Subcutaneous abdominal adipose tissue (tissue), 5 donors: ENCODE measurements at regions not wholly inside any gene's neighbourhood (a gene's known extent, or its start where the extent isn't known, plus 50 kb on each side); places are given as distances from the start of the nearest gene placed in this dataset.

ENCODE experiments used
- H3K27ac ChIP-seq: one replicate; pipeline ENCODE4 v1.7.0; 2013; ENCODE audit warnings: low read depth, mild to moderate bottlenecking, inconsistent platforms, low read length, moderate library complexity
- H3K27me3 ChIP-seq, 5 donors: one replicate each; pipeline ENCODE4 v1.7.0; 2013; ENCODE audit warnings: low read length in 5 of 5, inconsistent platforms in 1 of 5; ENCODE audit not compliant: control insufficient read depth in 5 of 5, insufficient read depth in 4 of 5
- H3K36me3 ChIP-seq, 5 donors: one replicate each; pipeline ENCODE4 v1.7.0; 2013; ENCODE audit warnings: low read length in 5 of 5; ENCODE audit not compliant: control insufficient read depth in 5 of 5, insufficient read depth in 5 of 5
- H3K4me1 ChIP-seq, 5 donors: one replicate each; pipeline ENCODE4 v1.7.0; 2013; ENCODE audit warnings: low read length in 5 of 5, mild to moderate bottlenecking in 3 of 5, moderate library complexity in 1 of 5; ENCODE audit not compliant: control insufficient read depth in 5 of 5, insufficient read depth in 5 of 5
- H3K4me3 ChIP-seq, 5 donors: one replicate each; pipeline ENCODE4 v1.7.0; 2013; ENCODE audit warnings: low read length in 5 of 5, low read depth in 1 of 5
- H3K9ac ChIP-seq, 5 donors: one replicate each; pipeline ENCODE4 v1.7.0; 2013; ENCODE audit warnings: low read length in 5 of 5, mild to moderate bottlenecking in 4 of 5, moderate library complexity in 3 of 5
- H3K9me3 ChIP-seq, 5 donors: one replicate each; pipeline ENCODE4 v1.7.0; 2013; ENCODE audit warnings: low read length in 5 of 5; ENCODE audit not compliant: control insufficient read depth in 5 of 5
- donor health status: healthy.
- donor health status: healthy.
- donor health status: healthy.
- donor health status: healthy.
- donor health status: healthy.

DNA sequence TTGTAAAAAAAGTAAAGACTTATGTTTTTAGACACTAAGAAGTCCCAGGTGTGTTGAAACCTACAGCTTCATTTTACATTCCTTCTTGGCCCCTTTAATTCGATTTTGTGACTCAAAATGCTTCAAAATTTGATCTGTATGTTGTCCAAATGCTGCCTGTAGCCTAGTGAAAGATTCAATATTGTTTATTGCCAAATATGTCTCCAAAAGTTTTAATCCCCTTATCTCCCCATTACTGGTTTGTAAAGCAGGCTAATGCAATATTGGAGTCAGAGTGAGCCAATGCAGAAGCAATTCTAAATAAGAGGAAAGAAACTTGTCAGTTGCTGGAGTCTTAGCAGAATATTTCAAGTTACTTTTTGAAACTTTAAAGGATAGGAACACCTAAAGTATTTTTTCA, 287.0 kb upstream of the ZC3H15 start:
- H3K4me3 ChIP-seq: no peak overlapping the region
- H3K9ac ChIP-seq: no peak overlapping the region
- H3K27me3 ChIP-seq: no peaks in the 10 kb centered on the region
- no peaks in the 10 kb centered on the region for H3K4me1 ChIP-seq
- H3K27ac ChIP-seq: no peak overlapping the region
- H3K36me3 ChIP-seq: no peaks in the 10 kb centered on the region
- no peaks in the 10 kb centered on the region for H3K9me3 ChIP-seq

DNA sequence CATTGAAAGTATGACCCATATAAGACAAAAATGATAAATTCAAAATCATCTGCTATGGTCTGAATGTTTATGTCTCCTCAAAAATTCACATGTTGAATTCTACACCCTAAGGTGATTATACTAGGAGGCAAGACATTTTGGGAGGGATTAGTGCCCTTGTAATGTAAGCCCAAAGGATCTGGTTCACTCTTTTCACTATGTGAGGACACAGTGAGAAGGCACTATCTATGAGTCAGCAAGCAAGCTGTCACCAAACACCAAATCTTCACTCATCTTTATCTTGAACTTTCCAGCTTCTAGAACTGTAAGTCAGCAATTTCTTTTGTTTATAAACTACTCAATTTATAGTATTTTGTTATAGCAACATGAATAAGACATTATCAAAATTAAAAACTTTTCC, 284.7 kb upstream of the ZC3H15 start:
- Histone ChIP-seq H3K36me3 (no peaks in the 10 kb centered on the region), H3K27me3 (no peaks in the 10 kb centered on the region), H3K9me3 (no peaks in the 10 kb centered on the region), H3K27ac (no peak overlapping the region), H3K4me3 (no peak overlapping the region), H3K4me1 (no peaks in the 10 kb centered on the region), H3K9ac (no peak overlapping the region)

DNA sequence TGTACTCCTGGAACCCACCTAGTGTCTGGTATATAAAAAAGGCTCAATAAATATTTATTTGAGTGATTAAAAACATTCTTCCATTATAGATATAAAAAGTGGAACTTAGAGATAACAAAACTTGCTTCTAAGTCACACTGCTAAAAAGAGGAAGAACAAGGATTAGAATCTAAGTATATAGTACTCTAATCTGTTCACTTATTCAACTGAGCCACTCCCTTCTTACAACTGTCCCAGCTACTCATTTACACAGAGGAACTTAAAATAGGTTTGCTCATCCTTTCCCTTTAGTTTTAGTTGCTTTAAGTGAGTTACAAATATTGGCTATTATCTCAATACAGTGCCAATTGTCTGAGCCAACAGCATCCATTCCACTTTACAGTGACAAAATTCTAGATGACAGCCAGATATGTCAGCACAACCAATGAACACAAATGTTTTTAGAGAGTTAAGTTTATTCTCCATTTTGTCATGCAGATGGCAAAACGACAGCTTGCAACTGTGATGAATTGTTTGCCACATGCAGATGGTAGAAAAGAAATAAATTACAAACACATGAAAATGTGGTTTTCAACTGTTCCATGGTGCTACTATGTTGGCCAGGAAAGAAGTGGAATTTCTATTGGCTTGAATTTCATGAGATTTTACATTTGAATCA, 280.7 kb upstream of the ZC3H15 start:
- Histone ChIP-seq H3K4me1 (no peaks in the 10 kb centered on the region), H3K36me3 (no peaks in the 10 kb centered on the region), H3K9ac (no peak overlapping the region), H3K9me3 (no peaks in the 10 kb centered on the region), H3K4me3 (no peak overlapping the region), H3K27me3 (no peaks in the 10 kb centered on the region), H3K27ac (no peak overlapping the region)

DNA sequence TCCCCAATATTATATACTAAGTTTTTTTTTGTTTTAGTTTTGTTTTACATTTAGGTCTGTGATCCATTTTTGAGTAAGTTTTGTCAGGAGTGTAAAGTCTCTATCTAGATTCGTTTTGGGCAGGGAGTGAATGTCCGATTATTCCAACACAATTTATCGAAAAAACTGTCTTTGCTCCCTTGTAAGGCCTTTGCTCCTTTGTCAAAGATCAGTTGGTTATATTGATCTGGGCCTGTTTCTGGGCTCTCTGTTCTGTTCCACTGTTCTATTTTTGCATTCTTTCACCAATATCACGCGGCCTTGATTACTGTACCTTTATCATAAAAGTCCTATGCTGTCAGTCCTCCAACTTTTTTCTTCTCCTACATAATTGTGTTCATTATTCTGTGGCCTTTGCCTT, 276.5 kb upstream of the ZC3H15 start:
- Histone ChIP-seq H3K9ac (no peak overlapping the region), H3K36me3 (no peaks in the 10 kb centered on the region), H3K9me3 (no peaks in the 10 kb centered on the region), H3K27me3 (no peaks in the 10 kb centered on the region), H3K27ac (no peak overlapping the region), H3K4me3 (no peak overlapping the region), H3K4me1 (peaks cover 0 to 4% (median 0%) of the 10 kb centered on the region in 5 donors)

DNA sequence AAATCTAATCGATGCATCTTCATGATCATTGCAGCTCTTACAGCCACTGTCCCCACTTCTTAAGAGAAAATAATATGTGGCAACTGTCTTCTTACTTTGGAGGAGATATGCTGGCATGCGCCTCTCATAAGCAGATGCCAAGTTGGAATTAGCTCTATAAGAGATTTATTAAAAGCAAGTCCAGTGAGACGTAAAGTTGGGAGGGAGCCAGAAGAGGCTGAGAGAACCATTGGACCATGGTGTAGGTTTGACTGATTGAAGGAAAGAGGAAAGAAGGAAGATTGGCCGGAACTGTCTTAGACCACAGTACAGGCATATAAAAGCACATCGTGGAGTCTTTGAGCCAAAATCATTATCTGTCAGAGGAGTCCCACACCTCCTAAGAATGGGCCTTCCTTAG, 265.7 kb upstream of the ZC3H15 start:
- Histone ChIP-seq H3K9ac (no peak overlapping the region), H3K4me3 (no peak overlapping the region), H3K4me1 (no peaks in the 10 kb centered on the region), H3K27me3 (no peaks in the 10 kb centered on the region), H3K9me3 (peaks cover 0 to 9% (median 0%) of the 10 kb centered on the region in 5 donors), H3K27ac (no peak overlapping the region), H3K36me3 (no peaks in the 10 kb centered on the region)

DNA sequence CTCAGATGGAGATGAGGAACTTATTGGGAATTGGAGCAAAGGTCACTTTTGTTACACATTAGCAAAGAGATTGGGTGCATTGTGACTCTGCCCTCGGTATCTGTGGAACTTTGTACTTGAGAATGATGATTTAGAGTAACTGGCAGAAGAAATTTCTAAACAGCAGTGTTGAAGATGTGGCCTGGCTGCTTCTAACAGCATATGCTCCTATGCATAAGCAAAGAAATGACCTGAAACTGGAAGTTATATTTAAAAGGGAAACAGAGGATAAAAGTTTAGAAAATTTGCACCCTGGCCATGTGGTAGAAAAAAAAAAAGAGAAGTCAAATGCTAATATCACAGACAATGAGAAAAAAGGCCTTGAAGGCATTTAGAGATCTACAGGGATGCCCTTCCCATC, 256.8 kb upstream of the ZC3H15 start:
- peak overlapping the region in 4 of 5 donors; percentile 0 to 42 (median 26) for H3K4me3 ChIP-seq
- no peaks in the 10 kb centered on the region for H3K4me1 ChIP-seq
- no peak overlapping the region for H3K9ac ChIP-seq
- H3K9me3 ChIP-seq: peaks cover 8 to 36% (median 28%) of the 10 kb centered on the region in 5 donors
- no peak overlapping the region for H3K27ac ChIP-seq
- peaks cover 0 to 4% (median 0%) of the 10 kb centered on the region in 5 donors for H3K36me3 ChIP-seq
- no peaks in the 10 kb centered on the region for H3K27me3 ChIP-seq

DNA sequence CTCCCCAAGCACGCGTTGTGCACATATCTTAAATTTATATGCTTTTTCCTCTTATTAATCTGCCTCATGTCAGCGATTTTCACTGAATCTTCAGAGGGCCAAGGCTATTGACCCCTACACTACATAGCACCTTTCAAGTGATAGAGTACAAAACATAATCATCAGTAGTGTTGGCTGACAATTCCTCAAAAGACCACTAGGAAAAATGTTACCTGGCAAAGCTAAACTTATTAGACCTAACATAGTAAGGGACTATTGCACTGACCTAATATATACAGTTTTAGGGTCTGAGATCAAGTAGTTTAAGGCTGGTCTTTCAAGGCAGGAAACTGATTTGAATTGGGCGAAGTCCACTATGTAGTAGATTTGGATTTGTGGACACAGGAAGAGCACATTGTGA, 244.2 kb upstream of the ZC3H15 start:
- Histone ChIP-seq H3K4me3 (no peak overlapping the region), H3K36me3 (no peaks in the 10 kb centered on the region), H3K9ac (no peak overlapping the region), H3K9me3 (peaks cover 0 to 3% (median 0%) of the 10 kb centered on the region in 5 donors), H3K27me3 (no peaks in the 10 kb centered on the region), H3K4me1 (no peaks in the 10 kb centered on the region), H3K27ac (no peak overlapping the region)

DNA sequence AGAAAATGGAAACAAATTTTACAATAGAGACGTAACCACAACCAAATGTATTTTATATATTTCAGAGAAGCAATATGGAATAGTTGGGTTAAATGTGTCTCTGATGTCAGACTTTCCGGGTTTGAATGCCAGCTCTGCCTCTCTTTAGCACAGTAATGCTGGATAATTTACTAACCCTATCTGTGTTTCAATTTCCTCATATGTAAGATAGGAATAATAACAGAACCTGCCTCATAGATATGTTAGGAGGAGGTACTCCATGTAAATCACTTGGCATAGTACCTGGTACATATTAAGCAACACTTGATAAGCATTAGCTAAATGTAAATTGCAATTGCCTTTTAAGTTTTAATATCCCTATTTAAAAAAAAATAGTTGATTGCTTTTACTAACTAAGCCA, 231.3 kb upstream of the ZC3H15 start:
- no peaks in the 10 kb centered on the region for H3K4me1 ChIP-seq
- H3K27ac ChIP-seq: no peak overlapping the region
- no peaks in the 10 kb centered on the region for H3K27me3 ChIP-seq
- H3K9me3 ChIP-seq: no peaks in the 10 kb centered on the region
- no peak overlapping the region for H3K4me3 ChIP-seq
- no peak overlapping the region for H3K9ac ChIP-seq
- H3K36me3 ChIP-seq: no peaks in the 10 kb centered on the region

DNA sequence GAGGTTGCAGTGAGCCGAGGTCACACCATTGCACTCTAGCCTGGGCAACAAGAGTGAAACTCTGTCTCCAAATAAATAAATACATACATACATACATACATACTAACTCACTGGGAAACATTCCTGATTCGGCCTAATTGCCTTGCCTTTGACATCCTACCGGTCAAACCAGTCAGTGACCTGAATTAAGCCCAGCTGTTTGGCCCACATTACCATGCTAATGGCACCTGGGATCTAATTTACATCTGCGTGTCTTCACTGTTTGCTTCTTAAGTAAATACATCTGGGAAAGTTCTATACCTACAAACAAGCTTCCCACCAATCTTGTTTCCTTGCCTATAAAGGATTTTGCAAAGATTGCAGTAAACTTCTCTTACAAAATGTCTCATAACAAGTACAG, 230.2 kb upstream of the ZC3H15 start:
- H3K27ac ChIP-seq: no peak overlapping the region
- no peaks in the 10 kb centered on the region for H3K9me3 ChIP-seq
- H3K27me3 ChIP-seq: no peaks in the 10 kb centered on the region
- H3K9ac ChIP-seq: no peak overlapping the region
- no peaks in the 10 kb centered on the region for H3K36me3 ChIP-seq
- H3K4me1 ChIP-seq: no peaks in the 10 kb centered on the region
- no peak overlapping the region for H3K4me3 ChIP-seq

DNA sequence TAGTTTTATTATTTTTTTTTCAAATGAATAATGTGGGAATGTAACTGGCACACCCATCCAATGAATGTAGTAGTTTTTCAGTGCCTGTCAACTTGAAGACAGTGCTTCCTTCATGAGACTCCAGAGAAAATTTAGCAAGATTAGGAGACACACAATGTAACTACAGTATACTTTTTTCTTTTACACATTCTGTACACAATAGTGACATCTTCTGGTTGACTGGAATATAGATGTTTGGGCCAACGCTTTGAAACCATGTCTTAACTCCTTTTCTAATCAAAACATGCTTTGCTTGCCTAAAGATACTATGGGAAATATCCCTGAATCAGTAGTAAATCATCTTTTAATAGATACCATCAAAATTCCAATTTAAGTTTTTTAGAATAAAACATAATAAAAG, 229.5 kb upstream of the ZC3H15 start:
- H3K9ac ChIP-seq: no peak overlapping the region
- H3K27ac ChIP-seq: no peak overlapping the region
- H3K27me3 ChIP-seq: no peaks in the 10 kb centered on the region
- H3K4me1 ChIP-seq: no peaks in the 10 kb centered on the region
- H3K36me3 ChIP-seq: no peaks in the 10 kb centered on the region
- H3K4me3 ChIP-seq: no peak overlapping the region
- H3K9me3 ChIP-seq: no peaks in the 10 kb centered on the region
